ENCODE measurements at regions not wholly inside any gene's neighbourhood (a gene's known extent, or its start where the extent isn't known, plus 50 kb on each side); places are given as distances from the start of the nearest gene placed in this dataset.

GRCh38 chr10:57482259-57482658 is 785.4 kb downstream of the IPMK start:
- WGBS, 2 donors: 45 to 52% methylated on average over 1 of the region's 1 CpG
- no peak for DNase-seq
- no peak for TF ChIP-seq POLR2AphosphoS5 (IDR thresholded peaks at IDR 0.05)
- Histone ChIP-seq H3K36me3 (no peaks in the 10 kb centered on the region), H3K27ac (no peak overlapping the region), H3K27me3 (no peaks in the 10 kb centered on the region), H3K4me1 (no peaks in the 10 kb centered on the region), H3K4me3 (no peak overlapping the region), H3K9me3 (no peaks in the 10 kb centered on the region)
- intact Hi-C loops (cut with DNase I): no loop called here

- Histone ChIP-seq H3K4me1 (no peaks in the 10 kb centered on the region), H3K4me3 (no peak overlapping the region), H3K9me3 (no peaks in the 10 kb centered on the region), H3K27ac (no peak overlapping the region), H3K27me3 (no peaks in the 10 kb centered on the region), H3K36me3 (no peaks in the 10 kb centered on the region)
- intact Hi-C loops (cut with DNase I): no loop called here
- TF ChIP-seq CTCF (IDR thresholded peaks at IDR 0.05): no peak
- no peak for TF ChIP-seq POLR2AphosphoS5 (IDR thresholded peaks at IDR 0.05)
- TF ChIP-seq EP300 (IDR thresholded peaks at IDR 0.05): no peak
- TF ChIP-seq POLR2A (IDR thresholded peaks at IDR 0.05): no peak
- no peak for DNase-seq
- 78 to 86% methylated on average over 2 of the region's 2 CpGs for WGBS, 2 donors
Measured at GRCh38 chr10:57472823-57473619, 794.7 kb downstream of the IPMK start.

GRCh38 chr10:57468894-57469432 is 798.7 kb downstream of the IPMK start:
- H3K36me3 ChIP-seq: no peaks in the 10 kb centered on the region
- 47 to 54% methylated on average over 4 of the region's 4 CpGs for WGBS, 2 donors
- no peaks in the 10 kb centered on the region for H3K27me3 ChIP-seq
- no peak overlapping the region for H3K27ac ChIP-seq
- H3K4me3 ChIP-seq: no peak overlapping the region
- DNase-seq: no peak
- H3K4me1 ChIP-seq: no peaks in the 10 kb centered on the region
- intact Hi-C loops (cut with DNase I): no loop called here
- TF ChIP-seq EP300 (IDR thresholded peaks at IDR 0.05) (no peak), CTCF (IDR thresholded peaks at IDR 0.05) (no peak)
- H3K9me3 ChIP-seq: no peaks in the 10 kb centered on the region

GRCh38 chr10:57465155-57465554 is 802.5 kb downstream of the IPMK start:
- TF ChIP-seq POLR2AphosphoS5 (IDR thresholded peaks at IDR 0.05): no peak
- TF ChIP-seq CTCF (IDR thresholded peaks at IDR 0.05): no peak
- TF ChIP-seq EP300 (IDR thresholded peaks at IDR 0.05): no peak
- TF ChIP-seq POLR2A (IDR thresholded peaks at IDR 0.05): no peak
- intact Hi-C loops (cut with DNase I): no loop called here
- no peaks in the 10 kb centered on the region for H3K9me3 ChIP-seq
- 81 to 83% methylated on average over 2 of the region's 2 CpGs for WGBS, 2 donors
- no peak overlapping the region for H3K27ac ChIP-seq
- H3K27me3 ChIP-seq: no peaks in the 10 kb centered on the region
- no peaks in the 10 kb centered on the region for H3K36me3 ChIP-seq
- H3K4me1 ChIP-seq: no peaks in the 10 kb centered on the region
- DNase-seq: no peak
- H3K4me3 ChIP-seq: no peak overlapping the region

GRCh38 chr10:57460540-57460939 is 807.2 kb downstream of the IPMK start:
- DNase-seq: no peak
- Histone ChIP-seq H3K9me3 (no peaks in the 10 kb centered on the region), H3K27ac (no peak overlapping the region), H3K4me1 (no peaks in the 10 kb centered on the region), H3K36me3 (no peaks in the 10 kb centered on the region), H3K4me3 (no peak overlapping the region), H3K27me3 (no peaks in the 10 kb centered on the region)
- TF ChIP-seq POLR2A (IDR thresholded peaks at IDR 0.05) (no peak), EP300 (IDR thresholded peaks at IDR 0.05) (no peak), CTCF (IDR thresholded peaks at IDR 0.05) (no peak), POLR2AphosphoS5 (IDR thresholded peaks at IDR 0.05) (no peak)
- intact Hi-C loops (cut with DNase I): no loop called here
- WGBS, 2 donors: 74 to 77% methylated on average over 1 of the region's 1 CpG

Data from sigmoid colon (tissue), 6 donors.